Mammary epithelial cell (primary cell): ENCODE measurements at regions not wholly inside any gene's neighbourhood (a gene's known extent, or its start where the extent isn't known, plus 50 kb on each side); places are given as distances from the start of the nearest gene placed in this dataset.

Experiments
- CTCF ChIP-seq, 2 donors: IDR thresholded peaks in 1 of 2; conservative IDR thresholded peaks in 1 of 2; 2 replicates each; pipeline ENCODE4 v1.5.1; 2011 to 2012; ENCODE audit warnings: inconsistent platforms in 2 of 2, low read length in 2 of 2, mild to moderate bottlenecking in 2 of 2, control low read depth in 1 of 2, low read depth in 1 of 2; ENCODE audit not compliant: insufficient read depth in 1 of 2; ENCODE audit errors: extremely low read depth in 1 of 2
- EZH2 ChIP-seq: IDR thresholded peaks from 2 replicates; pipeline ENCODE4 v1.6.1; 2012; ENCODE audit warnings: low read length, inconsistent platforms, borderline replicate concordance

- TF ChIP-seq CTCF (conservative IDR thresholded peaks at IDR 0.05 in 1 of 2, IDR thresholded peaks at IDR 0.05 in 1 of 2; ENCODE audit: extremely low read depth in 1 of 2, insufficient read depth in 1 of 2, low read depth in 1 of 2, low read length in 2 of 2) (no peak), EZH2 (no peak)
Observed at GRCh38 chr18:34550902-34551301, 159.2 kb upstream of the DTNA start.
